HepG2 (cell line): ENCODE measurements at regions not wholly inside any gene's neighbourhood (a gene's known extent, or its start where the extent isn't known, plus 50 kb on each side); places are given as distances from the start of the nearest gene placed in this dataset.

ENCODE experiments used
- CAMTA2 ChIP-seq: sonication (generic); formaldehyde crosslinking; IDR thresholded peaks from 2 replicates; pipeline ENCODE4 v1.4.0; 2020; ENCODE audit warnings: mild to moderate bottlenecking, missing genetic modification reagents, borderline replicate concordance
- CBFB ChIP-seq: sonication (generic); formaldehyde crosslinking; IDR thresholded peaks from 2 replicates; pipeline ENCODE4 v1.4.0; 2020; ENCODE audit warnings: missing genetic modification reagents
- CBX5 ChIP-seq: sonication (generic); formaldehyde crosslinking; IDR thresholded peaks from 2 replicates; pipeline ENCODE4 v1.4.0; 2020; ENCODE audit warnings: missing genetic modification reagents, borderline replicate concordance
- CENPX ChIP-seq: sonication (generic); formaldehyde crosslinking; IDR thresholded peaks from 2 replicates; pipeline ENCODE4 v1.9.0; 2021; ENCODE audit warnings: mild to moderate bottlenecking, missing genetic modification reagents, moderate library complexity
- CHCHD3 ChIP-seq: sonication (generic); formaldehyde crosslinking; IDR thresholded peaks from 2 replicates; pipeline ENCODE4 v1.8.0; 2022; ENCODE audit warnings: mild to moderate bottlenecking, missing genetic modification reagents, moderate library complexity
- HOXA7 ChIP-seq: sonication (generic); formaldehyde crosslinking; IDR thresholded peaks from 2 replicates; pipeline ENCODE4 v1.8.1; 2022; ENCODE audit warnings: mild to moderate bottlenecking, missing genetic modification reagents, moderate library complexity
- KDM5A ChIP-seq: fragments of 200-600 bp; sonication (generic); IDR thresholded peaks from 2 replicates; pipeline ENCODE4 v1.7.0; 2018; ENCODE audit warnings: antibody characterized with exemption, mild to moderate bottlenecking, low read length, borderline replicate concordance
- MIER2 ChIP-seq: IDR thresholded peaks from 2 replicates; pipeline ENCODE4 v1.6.1; 2016; ENCODE audit warnings: missing biosample characterization, missing genetic modification reagents
- PCBP1 ChIP-seq: fragments of 200-400 bp; formaldehyde crosslinking; IDR thresholded peaks from 2 replicates; pipeline ENCODE4 v1.6.1; 2017; ENCODE audit warnings: mild to moderate bottlenecking, low read depth, low read length, borderline replicate concordance
- POLR2AphosphoS5 ChIP-seq: IDR thresholded peaks from 2 replicates; pipeline ENCODE4 v1.6.1; 2012; ENCODE audit warnings: low read depth, low read length
- RCOR2 ChIP-seq: IDR thresholded peaks from 2 replicates; pipeline ENCODE4 v1.6.1; 2016; ENCODE audit warnings: missing biosample characterization, missing genetic modification reagents
- RFX1 ChIP-seq: fragments of 450-650 bp; IDR thresholded peaks from 2 replicates; pipeline ENCODE4 v1.6.1; 2017
- RORA ChIP-seq: sonication (generic); formaldehyde crosslinking; IDR thresholded peaks from 2 replicates; pipeline ENCODE4 v1.5.0; 2020; ENCODE audit warnings: mild to moderate bottlenecking, missing genetic modification reagents, moderate library complexity
- SALL1 ChIP-seq: sonication (generic); formaldehyde crosslinking; IDR thresholded peaks from 2 replicates; pipeline ENCODE4 v1.8.0; 2022; ENCODE audit warnings: mild to moderate bottlenecking, missing genetic modification reagents
- SMC3 ChIP-seq: IDR thresholded peaks from 2 replicates; pipeline ENCODE4 v1.6.1; 2011; ENCODE audit warnings: low read length, improper control_type of control experiment
- SPEN ChIP-seq: sonication (generic); formaldehyde crosslinking; IDR thresholded peaks from 2 replicates; pipeline ENCODE4 v1.5.1; 2020; ENCODE audit warnings: low read depth, mild to moderate bottlenecking, missing genetic modification reagents
- SRSF9 ChIP-seq: fragments of 200-400 bp; formaldehyde crosslinking; IDR thresholded peaks from 2 replicates; pipeline ENCODE4 v1.6.1; 2018; ENCODE audit warnings: borderline replicate concordance, mild to moderate bottlenecking, low read depth, low read length; ENCODE audit not compliant: insufficient read depth, poor library complexity, severe bottlenecking
- TCF7L2 ChIP-seq: IDR thresholded peaks from 2 replicates; pipeline ENCODE4 v1.6.1; 2011; ENCODE audit warnings: mild to moderate bottlenecking, low read depth, low read length, moderate library complexity
- ZBTB42 ChIP-seq: sonication (generic); formaldehyde crosslinking; IDR thresholded peaks from 2 replicates; pipeline ENCODE4 v1.5.0; 2020; ENCODE audit warnings: mild to moderate bottlenecking, missing genetic modification reagents
- ZIK1 ChIP-seq: sonication (generic); formaldehyde crosslinking; IDR thresholded peaks from 2 replicates; pipeline ENCODE4 v1.5.0; 2020; ENCODE audit warnings: mild to moderate bottlenecking, low read depth, missing genetic modification reagents, borderline replicate concordance
- ZMYM2 ChIP-seq: sonication (generic); formaldehyde crosslinking; IDR thresholded peaks from 2 replicates; pipeline ENCODE4 v1.8.0; 2022; ENCODE audit warnings: mild to moderate bottlenecking, missing genetic modification reagents
- ZNF274 ChIP-seq: sonication (generic); formaldehyde crosslinking; IDR thresholded peaks from 2 replicates; pipeline ENCODE4 v1.5.1; 2020; ENCODE audit warnings: mild to moderate bottlenecking, missing genetic modification reagents
- ZNF629 ChIP-seq: sonication (generic); formaldehyde crosslinking; conservative IDR thresholded peaks from 2 replicates; pipeline ENCODE4 v1.5.0; 2020; ENCODE audit warnings: missing genetic modification reagents
- ZNF768 ChIP-seq: sonication (generic); formaldehyde crosslinking; IDR thresholded peaks from 2 replicates; pipeline ENCODE4 v1.4.0; 2020; ENCODE audit warnings: missing genetic modification reagents
- ZNF816 ChIP-seq: sonication (generic); formaldehyde crosslinking; IDR thresholded peaks from 2 replicates; pipeline ENCODE4 v1.8.0; 2022; ENCODE audit warnings: missing genetic modification reagents, mild to moderate bottlenecking, borderline replicate concordance
- ZNF879 ChIP-seq: sonication (generic); formaldehyde crosslinking; IDR thresholded peaks from 2 replicates; pipeline ENCODE4 v1.8.1; 2023; ENCODE audit warnings: missing genetic modification reagents
- TF ChIP-seq, protein P1 (sequence below): sonication (generic); formaldehyde crosslinking; conservative IDR thresholded peaks from 2 replicates; pipeline ENCODE4 v1.8.0; 2022; ENCODE audit warnings: missing genetic modification reagents
- TF ChIP-seq, protein P2 (sequence below): sonication (generic); formaldehyde crosslinking; IDR thresholded peaks from 2 replicates; pipeline ENCODE4 v1.4.0; 2020; ENCODE audit warnings: mild to moderate bottlenecking, low read depth, missing genetic modification reagents
- TF ChIP-seq, protein P3 (sequence below): sonication (generic); formaldehyde crosslinking; IDR thresholded peaks from 2 replicates; pipeline ENCODE4 v1.9.0; 2022; ENCODE audit warnings: missing genetic modification reagents, mild to moderate bottlenecking, borderline replicate concordance

DNA sequence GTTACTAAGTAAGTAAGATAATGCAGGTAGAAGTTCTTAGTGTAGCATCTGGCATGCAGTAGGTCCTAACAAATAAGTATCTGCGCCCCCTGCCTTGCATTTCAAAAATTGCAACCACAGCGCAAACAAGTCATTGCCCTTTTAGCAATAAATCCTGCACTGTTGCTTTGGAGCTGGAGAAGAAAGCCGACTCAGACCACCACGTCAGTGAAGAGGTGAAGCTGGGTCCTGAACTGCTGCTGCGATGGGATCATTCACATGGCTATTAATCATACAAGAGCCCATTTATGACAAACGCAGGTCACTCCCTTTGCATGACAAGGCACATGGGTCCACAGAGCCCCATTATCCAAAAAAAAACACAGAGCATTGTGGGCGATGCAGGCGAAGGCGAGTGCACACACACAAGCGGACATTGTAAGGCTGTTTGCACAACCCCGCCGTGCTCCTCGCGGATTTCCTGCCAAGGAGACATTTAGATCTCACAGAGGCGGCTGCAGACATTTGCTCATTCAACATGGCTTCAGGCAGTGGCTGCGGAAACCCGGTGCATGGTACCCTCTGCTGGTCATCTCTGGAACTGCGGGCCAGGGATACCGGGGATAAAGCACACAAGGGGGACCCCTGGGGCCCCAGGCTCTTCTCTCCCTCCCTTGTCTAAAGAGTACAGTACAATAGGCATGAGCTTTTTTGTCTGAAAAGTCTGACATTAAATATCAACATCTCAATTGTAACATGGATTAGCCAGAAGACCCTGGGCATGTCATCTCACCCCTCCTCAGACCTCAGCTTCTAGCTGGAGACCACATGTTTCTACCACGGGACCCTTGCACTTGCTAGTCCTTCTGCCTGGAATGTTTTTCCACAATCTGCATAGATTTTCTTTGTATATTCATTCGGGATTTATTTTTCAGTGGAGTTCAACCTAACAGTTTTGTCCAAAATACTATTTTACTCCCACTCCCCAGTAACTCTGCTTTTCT lies 56.7 kb downstream of the CYRIA start (continued):
- TF ChIP-seq, protein P1, sequence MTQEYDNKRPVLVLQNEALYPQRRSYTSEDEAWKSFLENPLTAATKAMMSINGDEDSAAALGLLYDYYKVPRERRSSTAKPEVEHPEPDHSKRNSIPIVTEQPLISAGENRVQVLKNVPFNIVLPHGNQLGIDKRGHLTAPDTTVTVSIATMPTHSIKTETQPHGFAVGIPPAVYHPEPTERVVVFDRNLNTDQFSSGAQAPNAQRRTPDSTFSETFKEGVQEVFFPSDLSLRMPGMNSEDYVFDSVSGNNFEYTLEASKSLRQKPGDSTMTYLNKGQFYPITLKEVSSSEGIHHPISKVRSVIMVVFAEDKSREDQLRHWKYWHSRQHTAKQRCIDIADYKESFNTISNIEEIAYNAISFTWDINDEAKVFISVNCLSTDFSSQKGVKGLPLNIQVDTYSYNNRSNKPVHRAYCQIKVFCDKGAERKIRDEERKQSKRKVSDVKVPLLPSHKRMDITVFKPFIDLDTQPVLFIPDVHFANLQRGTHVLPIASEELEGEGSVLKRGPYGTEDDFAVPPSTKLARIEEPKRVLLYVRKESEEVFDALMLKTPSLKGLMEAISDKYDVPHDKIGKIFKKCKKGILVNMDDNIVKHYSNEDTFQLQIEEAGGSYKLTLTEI (CRISPR knock-in tag): no peak
- TF ChIP-seq, protein P2, sequence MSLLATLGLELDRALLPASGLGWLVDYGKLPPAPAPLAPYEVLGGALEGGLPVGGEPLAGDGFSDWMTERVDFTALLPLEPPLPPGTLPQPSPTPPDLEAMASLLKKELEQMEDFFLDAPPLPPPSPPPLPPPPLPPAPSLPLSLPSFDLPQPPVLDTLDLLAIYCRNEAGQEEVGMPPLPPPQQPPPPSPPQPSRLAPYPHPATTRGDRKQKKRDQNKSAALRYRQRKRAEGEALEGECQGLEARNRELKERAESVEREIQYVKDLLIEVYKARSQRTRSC: no peak
- TF ChIP-seq CHCHD3 (CRISPR knock-in tag) (no peak), ZNF274 (CRISPR knock-in tag) (no peak), SRSF9 (no peak), ZBTB42 (CRISPR knock-in tag) (no peak), ZMYM2 (no peak), PCBP1 (no peak), SMC3 (peak; percentile 61), KDM5A (no peak), CENPX (no peak), ZNF879 (CRISPR knock-in tag) (no peak), CBFB (CRISPR knock-in tag) (no peak), ZIK1 (no peak), HOXA7 (CRISPR knock-in tag) (no peak), ZNF816 (no peak), ZNF768 (no peak), RORA (CRISPR knock-in tag) (no peak), ZNF629 (no peak), MIER2 (CRISPR knock-in tag) (no peak), SALL1 (CRISPR knock-in tag) (peak; percentile 46; the same call in 1 of the 2 replicates), POLR2AphosphoS5 (no peak), CAMTA2 (no peak), RCOR2 (CRISPR knock-in tag) (no peak), TCF7L2 (no peak), SPEN (CRISPR knock-in tag) (no peak), CBX5 (CRISPR knock-in tag) (no peak), RFX1 (no peak)
- TF ChIP-seq, protein P3, sequence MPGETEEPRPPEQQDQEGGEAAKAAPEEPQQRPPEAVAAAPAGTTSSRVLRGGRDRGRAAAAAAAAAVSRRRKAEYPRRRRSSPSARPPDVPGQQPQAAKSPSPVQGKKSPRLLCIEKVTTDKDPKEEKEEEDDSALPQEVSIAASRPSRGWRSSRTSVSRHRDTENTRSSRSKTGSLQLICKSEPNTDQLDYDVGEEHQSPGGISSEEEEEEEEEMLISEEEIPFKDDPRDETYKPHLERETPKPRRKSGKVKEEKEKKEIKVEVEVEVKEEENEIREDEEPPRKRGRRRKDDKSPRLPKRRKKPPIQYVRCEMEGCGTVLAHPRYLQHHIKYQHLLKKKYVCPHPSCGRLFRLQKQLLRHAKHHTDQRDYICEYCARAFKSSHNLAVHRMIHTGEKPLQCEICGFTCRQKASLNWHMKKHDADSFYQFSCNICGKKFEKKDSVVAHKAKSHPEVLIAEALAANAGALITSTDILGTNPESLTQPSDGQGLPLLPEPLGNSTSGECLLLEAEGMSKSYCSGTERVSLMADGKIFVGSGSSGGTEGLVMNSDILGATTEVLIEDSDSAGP: peak; percentile 56; the same call in 1 of the 2 replicates
